Lower lobe of right lung (tissue), 2 donors: ENCODE measurements at regions not wholly inside any gene's neighbourhood (a gene's known extent, or its start where the extent isn't known, plus 50 kb on each side); places are given as distances from the start of the nearest gene placed in this dataset.

ENCODE experiments used
- ATAC-seq, 2 donors: fragments of 200-7000 bp; cut with Tn5 transposase; one replicate each; pipeline ENCODE4 v1.9.1; 2020 to 2022; ENCODE audit warnings: mild to moderate bottlenecking in 2 of 2, moderate library complexity in 2 of 2
- DNase-seq: peaks from one replicate; pipeline ENCODE4 v3.0.0-alpha.2; 2020
- H3K27ac ChIP-seq: fragments of 200-600 bp; one replicate; pipeline ENCODE4 v1.8.0; 2022
- H3K27me3 ChIP-seq: fragments of 200-600 bp; one replicate; pipeline ENCODE4 v1.8.0; 2022; ENCODE audit warnings: low read depth
- H3K36me3 ChIP-seq: fragments of 200-600 bp; one replicate; pipeline ENCODE4 v1.8.0; 2022; ENCODE audit warnings: mild to moderate bottlenecking
- H3K4me1 ChIP-seq: fragments of 200-600 bp; one replicate; pipeline ENCODE4 v1.8.0; 2022
- H3K4me3 ChIP-seq: fragments of 200-600 bp; one replicate; pipeline ENCODE4 v1.8.0; 2022; ENCODE audit warnings: mild to moderate bottlenecking
- H3K9me3 ChIP-seq: fragments of 200-600 bp; one replicate; pipeline ENCODE4 v1.8.0; 2022
- intact Hi-C: fragments of 100-400 bp; cut with DNase I; formaldehyde crosslinking; loops from one replicate; pipeline ENCODE4 v1.11.0; 2022
- TF ChIP-seq, protein P1 (sequence below): fragments of 200-600 bp; IDR thresholded peaks from one replicate; pipeline ENCODE4 v1.8.0; 2022; ENCODE audit warnings: antibody characterized with exemption, mild to moderate bottlenecking
- donor health status: DM: no; HTN: yes; CAD: no; lungs with severe emphysema.

DNA sequence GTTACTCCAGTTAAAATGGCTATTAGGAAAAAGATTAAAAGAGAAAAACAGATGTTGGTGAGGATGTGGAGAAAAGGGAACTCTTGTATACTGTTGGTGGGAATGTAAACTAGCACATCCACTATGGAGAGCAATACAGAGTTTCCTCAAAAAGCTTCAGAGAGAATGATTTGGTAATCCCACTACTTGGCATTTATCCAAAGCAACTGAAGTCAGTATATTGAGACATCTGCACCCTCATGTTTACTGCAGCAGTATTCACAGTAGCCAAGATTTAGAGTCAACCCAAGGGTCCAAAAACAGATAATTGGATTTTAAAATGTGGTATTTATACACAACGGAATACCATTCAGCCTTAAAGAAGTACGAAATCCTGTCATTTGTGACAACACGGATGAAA, 469.5 kb downstream of the QKI start:
- DNase-seq (no peak), ATAC-seq (peak; percentile 41 to 53)
- H3K4me1 ChIP-seq = no peaks in the 10 kb centered on the region
- no peak overlapping the region for H3K27ac ChIP-seq
- intact Hi-C loops = no loop called here
- no peak overlapping the region for H3K4me3 ChIP-seq
- no peaks in the 10 kb centered on the region for H3K9me3 ChIP-seq
- TF ChIP-seq, protein P1, sequence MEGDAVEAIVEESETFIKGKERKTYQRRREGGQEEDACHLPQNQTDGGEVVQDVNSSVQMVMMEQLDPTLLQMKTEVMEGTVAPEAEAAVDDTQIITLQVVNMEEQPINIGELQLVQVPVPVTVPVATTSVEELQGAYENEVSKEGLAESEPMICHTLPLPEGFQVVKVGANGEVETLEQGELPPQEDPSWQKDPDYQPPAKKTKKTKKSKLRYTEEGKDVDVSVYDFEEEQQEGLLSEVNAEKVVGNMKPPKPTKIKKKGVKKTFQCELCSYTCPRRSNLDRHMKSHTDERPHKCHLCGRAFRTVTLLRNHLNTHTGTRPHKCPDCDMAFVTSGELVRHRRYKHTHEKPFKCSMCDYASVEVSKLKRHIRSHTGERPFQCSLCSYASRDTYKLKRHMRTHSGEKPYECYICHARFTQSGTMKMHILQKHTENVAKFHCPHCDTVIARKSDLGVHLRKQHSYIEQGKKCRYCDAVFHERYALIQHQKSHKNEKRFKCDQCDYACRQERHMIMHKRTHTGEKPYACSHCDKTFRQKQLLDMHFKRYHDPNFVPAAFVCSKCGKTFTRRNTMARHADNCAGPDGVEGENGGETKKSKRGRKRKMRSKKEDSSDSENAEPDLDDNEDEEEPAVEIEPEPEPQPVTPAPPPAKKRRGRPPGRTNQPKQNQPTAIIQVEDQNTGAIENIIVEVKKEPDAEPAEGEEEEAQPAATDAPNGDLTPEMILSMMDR = no peak
- no peaks in the 10 kb centered on the region for H3K27me3 ChIP-seq
- no peaks in the 10 kb centered on the region for H3K36me3 ChIP-seq

DNA sequence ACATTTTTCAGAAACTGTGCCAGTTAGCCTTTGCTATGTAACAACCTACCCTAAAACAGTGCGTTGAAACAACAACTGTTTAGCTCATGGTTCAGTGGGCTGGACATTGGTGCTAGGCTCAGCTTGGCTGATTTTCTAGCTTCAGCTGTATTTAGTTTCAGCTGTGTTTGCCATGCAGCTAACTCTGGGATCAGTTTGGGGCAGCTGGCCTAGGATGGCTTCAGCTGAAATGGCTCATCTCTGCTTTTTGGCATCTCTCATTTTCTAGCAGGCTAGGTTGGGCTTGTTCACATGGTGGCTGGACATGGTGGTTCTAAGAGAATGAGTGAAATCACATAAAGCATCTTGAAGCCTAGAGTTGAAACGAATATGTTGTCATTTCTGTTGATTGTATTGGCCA, 464.2 kb downstream of the QKI start:
- ATAC-seq = no peak
- no peaks in the 10 kb centered on the region for H3K4me1 ChIP-seq
- intact Hi-C loops = no loop called here
- DNase-seq = no peak
- no peaks in the 10 kb centered on the region for H3K36me3 ChIP-seq
- no peak overlapping the region for H3K27ac ChIP-seq
- H3K4me3 ChIP-seq = no peak overlapping the region
- H3K9me3 ChIP-seq = no peaks in the 10 kb centered on the region
- no peaks in the 10 kb centered on the region for H3K27me3 ChIP-seq
- TF ChIP-seq, protein P1 = no peak

DNA sequence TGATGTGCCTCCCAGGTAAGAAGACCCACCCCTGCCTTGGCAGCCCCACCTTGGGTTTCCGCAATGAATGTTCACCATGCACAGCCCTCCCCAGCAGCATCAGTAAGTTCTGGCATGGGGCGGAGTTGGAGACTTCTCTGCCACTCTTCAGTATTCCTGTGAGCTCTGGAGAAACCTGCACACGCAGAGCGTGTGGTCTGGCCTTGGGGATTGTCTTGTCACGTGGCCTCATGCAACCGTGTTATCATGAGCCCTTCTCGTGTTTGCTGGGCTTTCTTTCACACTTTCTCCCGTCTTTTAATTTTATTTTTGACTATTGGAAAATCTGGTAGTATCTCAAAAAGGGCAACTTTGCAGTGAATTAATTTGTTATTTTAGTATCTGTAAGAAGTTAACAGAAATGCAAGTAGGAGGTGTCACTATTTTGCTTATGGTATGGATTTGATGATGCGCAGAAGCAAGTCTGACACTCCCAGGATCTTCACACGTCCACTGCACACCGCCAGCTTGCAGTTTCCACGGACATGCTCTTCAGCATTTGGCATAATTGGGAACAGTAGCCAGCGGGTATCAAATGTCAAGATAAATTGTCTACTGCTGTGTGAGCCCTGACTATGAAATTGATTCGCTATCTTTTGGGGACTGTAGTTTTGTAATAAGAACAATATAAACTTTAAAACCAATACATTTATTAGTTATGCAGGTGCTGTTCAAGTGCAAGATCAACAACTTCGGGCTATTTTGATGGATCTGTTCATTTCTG, 463.5 kb downstream of the QKI start:
- Histone ChIP-seq H3K27me3 (no peaks in the 10 kb centered on the region), H3K36me3 (no peaks in the 10 kb centered on the region), H3K4me3 (no peak overlapping the region), H3K27ac (no peak overlapping the region), H3K9me3 (no peaks in the 10 kb centered on the region), H3K4me1 (no peaks in the 10 kb centered on the region)
- DNase-seq = no peak
- ATAC-seq = no peak
- TF ChIP-seq, protein P1 = no peak
- intact Hi-C loops = no loop called here

DNA sequence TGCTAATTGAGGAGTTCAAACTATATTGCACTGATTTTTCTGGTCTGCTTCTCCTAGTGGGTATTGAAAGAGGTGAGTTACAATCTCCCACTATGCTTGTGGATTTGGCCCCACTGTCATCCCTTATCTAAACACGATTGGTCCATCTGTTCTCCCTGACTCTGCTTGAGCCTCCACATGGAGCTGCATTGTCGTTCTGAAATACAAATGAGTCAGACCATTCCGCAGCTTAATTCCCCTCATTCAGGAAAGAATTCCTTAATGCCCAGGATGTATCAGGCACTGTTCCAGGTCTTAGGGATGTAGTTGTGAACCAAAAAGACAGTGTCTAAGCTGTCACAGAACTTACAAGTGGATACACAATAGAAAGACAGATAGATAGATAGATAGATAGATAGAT, 461.9 kb downstream of the QKI start:
- Histone ChIP-seq H3K4me3 (no peak overlapping the region), H3K4me1 (no peaks in the 10 kb centered on the region), H3K36me3 (no peaks in the 10 kb centered on the region), H3K27me3 (no peaks in the 10 kb centered on the region), H3K9me3 (no peaks in the 10 kb centered on the region), H3K27ac (no peak overlapping the region)
- ATAC-seq = no peak
- no peak for DNase-seq
- TF ChIP-seq, protein P1 = no peak
- intact Hi-C loops = no loop called here

DNA sequence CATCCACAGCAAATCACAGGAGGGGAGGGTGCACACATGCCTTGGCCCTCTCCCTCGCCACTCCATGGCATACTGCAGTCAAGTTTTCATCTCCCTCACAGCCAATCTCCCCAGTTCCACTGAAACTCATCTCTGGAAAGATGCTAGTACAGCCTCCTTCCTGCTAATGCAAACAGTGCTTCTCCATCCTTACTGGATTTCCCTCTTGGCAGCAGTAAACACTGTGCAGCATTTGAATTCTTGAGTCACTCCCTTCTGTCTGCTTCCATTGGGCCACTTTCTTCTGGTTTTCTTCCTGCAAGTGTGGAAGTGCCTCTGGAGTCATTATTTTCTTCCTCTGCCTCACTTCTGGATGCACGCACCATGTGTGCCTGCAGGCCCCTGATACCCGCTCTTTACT, 460.3 kb downstream of the QKI start:
- Histone ChIP-seq H3K4me1 (no peaks in the 10 kb centered on the region), H3K36me3 (no peaks in the 10 kb centered on the region), H3K27me3 (no peaks in the 10 kb centered on the region), H3K27ac (no peak overlapping the region), H3K4me3 (no peak overlapping the region), H3K9me3 (no peaks in the 10 kb centered on the region)
- DNase-seq (no peak), ATAC-seq (no peak)
- TF ChIP-seq, protein P1 = no peak
- intact Hi-C loops = no loop called here
